H9 (cell line): ENCODE measurements at regions not wholly inside any gene's neighbourhood (a gene's known extent, or its start where the extent isn't known, plus 50 kb on each side); places are given as distances from the start of the nearest gene placed in this dataset.

ENCODE experiments used
- DNase-seq: peaks from one replicate; pipeline ENCODE4 v3.0.0-alpha.2; 2017
- H2AFZ ChIP-seq: one replicate; pipeline ENCODE4 v1.6.1; 2013; ENCODE audit warnings: mild to moderate bottlenecking, low read length, control low read depth, moderate library complexity
- H2AK5ac ChIP-seq: 2 replicates; pipeline ENCODE4 v1.6.1; 2013; ENCODE audit warnings: low read length, control low read depth, mixed read lengths; ENCODE audit not compliant: insufficient read length
- H2BK120ac ChIP-seq: one replicate; pipeline ENCODE4 v1.6.1; 2013; ENCODE audit warnings: low read depth, mild to moderate bottlenecking, low read length, control low read depth, inconsistent platforms; ENCODE audit not compliant: poor library complexity, severe bottlenecking
- H2BK12ac ChIP-seq: 2 replicates; pipeline ENCODE4 v1.6.1; 2013; ENCODE audit warnings: low read length, control low read depth, mixed read lengths, low read depth; ENCODE audit not compliant: insufficient read length
- H2BK15ac ChIP-seq: 2 replicates; pipeline ENCODE4 v1.6.1; 2013; ENCODE audit warnings: low read depth, low read length, control low read depth
- H2BK20ac ChIP-seq: one replicate; pipeline ENCODE4 v1.6.1; 2013; ENCODE audit warnings: low read depth, mild to moderate bottlenecking, low read length, control low read depth, inconsistent platforms; ENCODE audit not compliant: poor library complexity, severe bottlenecking
- H2BK5ac ChIP-seq: 2 replicates; pipeline ENCODE4 v1.6.1; 2013; ENCODE audit warnings: low read length, control low read depth, mixed read lengths; ENCODE audit not compliant: insufficient read length
- H3K14ac ChIP-seq: 2 replicates; pipeline ENCODE4 v1.6.1; 2013; ENCODE audit warnings: low read length, control low read depth; ENCODE audit not compliant: insufficient read depth
- H3K18ac ChIP-seq: 2 replicates; pipeline ENCODE4 v1.6.1; 2013; ENCODE audit warnings: low read depth, mild to moderate bottlenecking, mixed read lengths, low read length, control low read depth; ENCODE audit not compliant: insufficient read length
- H3K23ac ChIP-seq: 2 replicates; pipeline ENCODE4 v1.6.1; 2013; ENCODE audit warnings: low read length, control low read depth, mixed read lengths, low read depth; ENCODE audit not compliant: insufficient read length
- H3K23me2 ChIP-seq: 2 replicates; pipeline ENCODE4 v1.6.1; 2013; ENCODE audit warnings: low read depth, mild to moderate bottlenecking, mixed read lengths, low read length, control low read depth; ENCODE audit not compliant: insufficient read length, poor library complexity, severe bottlenecking
- H3K27ac ChIP-seq: 2 replicates; pipeline ENCODE4 v1.5.1; 2013; ENCODE audit warnings: low read length, control low read depth, mixed read lengths, low read depth; ENCODE audit not compliant: insufficient read length
- H3K27me3 ChIP-seq: 2 replicates; pipeline ENCODE4 v1.6.1; 2013; ENCODE audit warnings: low read length, control low read depth, inconsistent platforms; ENCODE audit not compliant: insufficient read depth
- H3K4ac ChIP-seq: 2 replicates; pipeline ENCODE4 v1.6.1; 2013; ENCODE audit warnings: low read depth, mild to moderate bottlenecking, control low read depth, inconsistent platforms, low read length, moderate library complexity
- H3K4me1 ChIP-seq: 2 replicates; pipeline ENCODE4 v1.6.1; 2013; ENCODE audit warnings: low read length, control low read depth, inconsistent platforms; ENCODE audit not compliant: insufficient read depth
- H3K4me2 ChIP-seq: 2 replicates; pipeline ENCODE4 v1.6.1; 2013; ENCODE audit warnings: low read length, control low read depth, mixed read lengths; ENCODE audit not compliant: insufficient read length, insufficient read depth
- H3K56ac ChIP-seq: 2 replicates; pipeline ENCODE4 v1.6.1; 2013; ENCODE audit warnings: low read depth, mild to moderate bottlenecking, mixed read lengths, low read length, control low read depth; ENCODE audit not compliant: insufficient read length
- H3K79me1 ChIP-seq: 2 replicates; pipeline ENCODE4 v1.6.1; 2013; ENCODE audit warnings: low read depth, mild to moderate bottlenecking, moderate library complexity, low read length, control low read depth, inconsistent platforms; ENCODE audit not compliant: insufficient read depth, poor library complexity, severe bottlenecking
- H3K79me2 ChIP-seq: 2 replicates; pipeline ENCODE4 v1.6.1; 2013; ENCODE audit warnings: low read length, control low read depth, inconsistent platforms; ENCODE audit not compliant: insufficient read depth
- H3K9ac ChIP-seq: 2 replicates; pipeline ENCODE4 v1.6.1; 2013; ENCODE audit warnings: low read length, control low read depth, mixed read lengths; ENCODE audit not compliant: insufficient read length; ENCODE audit errors: extremely low read depth
- H3K9me3 ChIP-seq: one replicate; pipeline ENCODE4 v1.6.1; 2013; ENCODE audit warnings: low read depth, low read length, inconsistent platforms; ENCODE audit not compliant: control insufficient read depth
- H3T11ph ChIP-seq: one replicate; pipeline ENCODE4 v1.6.1; 2013; ENCODE audit warnings: mild to moderate bottlenecking, low read length, control low read depth, inconsistent platforms
- H4K20me1 ChIP-seq: one replicate; pipeline ENCODE4 v1.6.1; 2013; ENCODE audit not compliant: control insufficient read depth, insufficient read length, insufficient read depth
- H4K5ac ChIP-seq: 2 replicates; pipeline ENCODE4 v1.6.1; 2013; ENCODE audit warnings: low read depth, mild to moderate bottlenecking, mixed read lengths, low read length, control low read depth; ENCODE audit not compliant: insufficient read length
- H4K8ac ChIP-seq: replicated peaks from 2 replicates; pipeline ENCODE4 v1.6.1; 2013; ENCODE audit warnings: low read length, control low read depth, mixed read lengths, low read depth; ENCODE audit not compliant: insufficient read length
- H4K91ac ChIP-seq: 2 replicates; pipeline ENCODE4 v1.6.1; 2013; ENCODE audit warnings: low read depth, mild to moderate bottlenecking, moderate library complexity, mixed read lengths, low read length, control low read depth; ENCODE audit not compliant: insufficient read length
- H3K27ac Mint-ChIP-seq, 3 experiments: 2 replicates in 2 of 3; 3 replicates in 1 of 3; pipeline ENCODE4 v1.8.0; 2020 to 2021; ENCODE audit warnings: mixed read lengths in 3 of 3, mild to moderate bottlenecking in 1 of 3, moderate library complexity in 1 of 3
- H3K27me3 Mint-ChIP-seq: 2 replicates; pipeline ENCODE4 v1.8.0; 2021; ENCODE audit warnings: low read depth, mild to moderate bottlenecking, moderate library complexity, mixed read lengths
- H3K36me3 Mint-ChIP-seq, 3 experiments: 2 replicates in 2 of 3; 3 replicates in 1 of 3; pipeline ENCODE4 v1.8.0; 2020 to 2021; ENCODE audit warnings: low read depth in 3 of 3, mixed read lengths in 3 of 3; ENCODE audit not compliant: insufficient read depth in 1 of 3
- H3K4me1 Mint-ChIP-seq, 2 experiments: 2 replicates each; pipeline ENCODE4 v1.8.0; 2020; ENCODE audit warnings: mixed read lengths in 2 of 2
- H3K4me3 Mint-ChIP-seq, 2 experiments: 2 replicates in 1 of 2; 3 replicates in 1 of 2; pipeline ENCODE4 v1.8.0; 2020 to 2021; ENCODE audit warnings: mild to moderate bottlenecking in 2 of 2, mixed read lengths in 2 of 2, moderate library complexity in 1 of 2
- H3K9me3 Mint-ChIP-seq, 2 experiments: 2 replicates in 1 of 2; 3 replicates in 1 of 2; pipeline ENCODE4 v1.8.0; 2020; ENCODE audit warnings: mild to moderate bottlenecking in 2 of 2, mixed read lengths in 2 of 2, moderate library complexity in 1 of 2
- CTCF ChIP-seq: fragments of 200-600 bp; sonication (generic); conservative IDR thresholded peaks from 3 replicates; pipeline ENCODE4 v1.8.0; 2021; ENCODE audit warnings: antibody characterized with exemption, mild to moderate bottlenecking
- WGBS: extraction: QIAGEN DNeasy Blood & Tissue Kit; methylation state at CpG from one replicate; pipeline ENCODE4 v1.1.7; 2013; ENCODE audit warnings: missing lambda C conversion rate, low lambda C conversion rate, mixed read lengths; ENCODE audit not compliant: insufficient read length; ENCODE audit errors: extremely low coverage; 5-methylcytosine and 5-hydroxymethylcytosine counted together

- Histone ChIP-seq H3K23me2 (no peaks in the 10 kb centered on the region), H3K9ac (no peak overlapping the region), H3K4me2 (no peak overlapping the region), H3K56ac (no peak overlapping the region), H2BK5ac (no peak overlapping the region), H3K23ac (no peak overlapping the region), H2BK120ac (no peak overlapping the region), H3K18ac (no peak overlapping the region), H2AK5ac (no peak overlapping the region), H3K79me2 (no peaks in the 10 kb centered on the region), H3K27me3 (no peaks in the 10 kb centered on the region), H2BK20ac (no peak overlapping the region), H2BK15ac (no peak overlapping the region), H4K8ac (no peak overlapping the region), H4K91ac (no peak overlapping the region), H2AFZ (no peak overlapping the region), H3K79me1 (no peaks in the 10 kb centered on the region), H3K9me3 (no peaks in the 10 kb centered on the region), H3K27ac (no peak overlapping the region), H4K5ac (no peak overlapping the region), H2BK12ac (no peak overlapping the region), H3K14ac (no peak overlapping the region), H3K4ac (no peak overlapping the region), H3K4me1 (no peaks in the 10 kb centered on the region), H4K20me1 (no peaks in the 10 kb centered on the region), H3T11ph (no peak overlapping the region)
- DNase-seq, result no peak
- WGBS, result no CpG with 5 or more reads among the region's 2 CpGs
- H3K4me1 Mint-ChIP-seq, result peaks cover 5 to 6% of the 10 kb centered on the region in 2 experiments; a peak in 1 of 4 replicates
- H3K36me3 Mint-ChIP-seq, result no peaks in the 10 kb centered on the region
- H3K4me3 Mint-ChIP-seq, result no peak overlapping the region
- TF ChIP-seq CTCF, result no peak
- H3K27ac Mint-ChIP-seq, result no peak overlapping the region
- no peaks in the 10 kb centered on the region; the same call in 1 of the 2 replicates for H3K27me3 Mint-ChIP-seq
- H3K9me3 Mint-ChIP-seq, result no peaks in the 10 kb centered on the region
These were observed 112.9 kb upstream of the CCDC68 start for GRCh38 chr18:55072181-55072580.
